SH-SY5Y (cell line): ENCODE measurements at regions not wholly inside any gene's neighbourhood (a gene's known extent, or its start where the extent isn't known, plus 50 kb on each side); places are given as distances from the start of the nearest gene placed in this dataset.

Experiments
- GATA2 ChIP-seq: IDR thresholded peaks from 2 replicates; pipeline ENCODE4 v1.6.1; 2011; ENCODE audit warnings: mild to moderate bottlenecking, low read depth, low read length
- GATA3 ChIP-seq: IDR thresholded peaks from 2 replicates; pipeline ENCODE4 v1.6.1; 2011; ENCODE audit warnings: low read depth, mild to moderate bottlenecking, low read length, moderate library complexity

DNA sequence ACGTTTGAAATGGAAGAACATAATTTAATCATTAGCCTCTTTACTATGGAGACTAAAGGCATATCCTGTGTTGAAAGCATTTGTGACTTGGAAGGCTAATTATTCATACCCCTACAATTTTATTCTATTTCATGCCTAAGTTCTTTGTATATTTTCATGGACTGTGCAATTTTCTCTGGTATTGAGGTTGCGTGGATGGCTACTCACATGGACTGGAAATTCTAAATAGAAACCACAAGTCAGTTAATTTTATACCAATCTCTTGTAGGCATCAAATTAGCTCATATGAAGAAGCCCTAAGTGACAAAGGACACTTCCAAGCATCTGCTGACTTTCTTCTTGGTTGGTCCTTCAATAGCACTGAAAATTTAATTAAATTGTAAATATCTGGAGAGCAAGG lies 1353.5 kb downstream of the ROBO1 start:
- TF ChIP-seq GATA3: no peak
- no peak for TF ChIP-seq GATA2

DNA sequence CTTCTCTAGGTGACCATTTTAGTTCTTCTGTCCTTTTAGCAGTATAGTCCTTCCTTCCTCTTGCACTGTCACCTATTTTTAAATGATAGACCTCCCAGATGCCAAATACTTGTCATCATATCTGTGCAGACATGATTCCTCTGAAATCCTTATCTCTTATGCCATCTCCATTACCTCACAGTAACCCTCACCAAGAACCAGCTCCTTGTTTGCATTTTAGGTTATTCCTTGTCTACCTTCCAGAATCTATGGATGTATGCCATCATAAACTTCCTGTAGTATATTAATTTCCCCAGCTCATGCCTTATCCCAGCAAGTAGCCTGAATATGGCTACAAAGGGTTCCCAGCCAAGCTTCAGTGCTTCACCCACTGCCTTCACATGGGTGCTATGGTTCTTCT lies 1347.2 kb downstream of the ROBO1 start:
- TF ChIP-seq GATA2 (no peak), GATA3 (no peak)

DNA sequence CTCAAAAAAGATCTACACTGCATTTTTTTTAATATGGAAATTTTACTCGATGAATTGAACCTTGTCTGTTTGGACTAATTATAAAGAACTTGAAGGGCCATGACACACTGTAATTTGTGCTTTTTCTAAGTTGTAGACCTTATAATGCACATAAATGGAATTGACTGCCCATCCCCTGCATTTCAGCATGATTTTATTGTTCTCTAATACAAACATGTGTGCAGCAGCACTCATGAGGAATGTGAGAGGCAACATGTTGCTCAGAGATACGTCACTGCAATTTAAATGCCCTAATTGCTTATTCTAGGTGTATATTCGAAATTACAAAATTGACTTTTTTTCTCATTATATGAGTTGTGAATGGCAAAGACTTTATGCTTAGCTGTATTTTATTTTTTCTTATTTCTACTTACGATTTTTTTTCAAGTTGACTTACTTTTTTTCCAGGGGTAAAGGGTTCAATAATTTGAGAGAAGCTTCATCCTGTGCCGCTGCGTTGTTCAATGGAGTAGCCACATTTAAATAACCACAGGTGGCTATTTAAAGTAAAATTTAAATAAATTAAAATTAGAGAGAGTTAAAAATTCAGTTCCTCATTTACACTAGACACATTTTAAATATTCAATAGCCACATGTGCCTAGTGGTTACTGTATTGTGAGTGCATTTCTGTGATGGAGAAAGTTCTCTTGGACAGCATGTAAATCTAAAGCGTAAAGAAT lies 1346.4 kb downstream of the ROBO1 start:
- TF ChIP-seq GATA2 (no peak), GATA3 (no peak)

DNA sequence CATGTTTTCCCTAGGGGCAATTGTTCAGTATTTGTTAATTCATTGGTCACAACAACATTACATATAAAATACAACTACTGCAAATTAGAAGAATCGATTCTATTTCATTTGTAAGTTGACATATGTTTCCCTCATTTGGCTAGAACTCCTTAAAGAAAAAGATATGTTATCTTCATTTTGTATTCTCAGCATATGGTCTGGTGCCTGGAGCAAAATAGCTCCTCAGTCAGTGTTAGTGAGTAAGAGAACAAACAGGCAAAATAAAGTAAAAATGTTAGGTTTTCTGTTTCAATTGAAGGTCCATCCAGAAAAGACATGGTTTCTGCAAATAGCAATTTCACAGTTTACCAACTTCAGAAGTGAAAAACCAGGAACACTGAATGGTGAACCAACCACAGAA lies 1343.1 kb downstream of the ROBO1 start:
- TF ChIP-seq GATA3 (no peak), GATA2 (no peak)

DNA sequence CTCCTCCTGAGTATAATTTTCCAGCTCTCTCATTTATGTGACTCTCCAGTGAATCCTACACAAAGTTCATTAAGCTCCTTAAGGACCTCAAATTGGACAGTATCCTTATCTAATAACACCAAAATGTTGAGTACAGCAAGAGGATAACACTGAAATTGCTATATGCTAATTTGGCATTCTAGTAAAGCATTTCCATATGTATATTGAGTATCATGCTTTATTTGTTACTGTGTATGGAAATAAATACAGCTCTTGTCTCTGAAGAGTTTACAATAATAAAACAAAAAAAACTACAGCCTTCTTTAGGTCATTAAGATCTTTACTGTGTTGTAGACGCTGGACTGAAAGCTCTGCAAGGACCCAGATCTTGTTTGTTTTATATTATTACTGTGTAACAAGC lies 1341.3 kb downstream of the ROBO1 start:
- TF ChIP-seq GATA2 (no peak), GATA3 (no peak)

DNA sequence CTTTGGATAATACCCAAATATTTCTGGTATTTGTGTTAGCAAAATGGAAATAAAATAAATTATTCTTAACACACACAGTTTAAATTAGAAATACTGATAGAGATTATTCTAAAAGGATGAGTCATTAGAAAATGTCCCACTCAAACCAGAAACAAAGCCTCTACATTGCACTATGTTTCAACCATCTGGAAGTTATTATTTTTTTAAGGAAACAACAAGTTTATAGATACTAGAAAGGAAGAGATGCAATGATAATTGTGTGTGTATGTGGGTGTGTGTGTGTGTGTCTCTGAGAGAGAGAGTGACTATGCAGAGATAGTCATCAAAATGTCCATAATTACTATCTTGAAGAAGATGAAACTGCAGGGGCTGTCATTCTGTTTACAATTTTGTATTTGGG lies 1340.5 kb downstream of the ROBO1 start:
- no peak for TF ChIP-seq GATA2

DNA sequence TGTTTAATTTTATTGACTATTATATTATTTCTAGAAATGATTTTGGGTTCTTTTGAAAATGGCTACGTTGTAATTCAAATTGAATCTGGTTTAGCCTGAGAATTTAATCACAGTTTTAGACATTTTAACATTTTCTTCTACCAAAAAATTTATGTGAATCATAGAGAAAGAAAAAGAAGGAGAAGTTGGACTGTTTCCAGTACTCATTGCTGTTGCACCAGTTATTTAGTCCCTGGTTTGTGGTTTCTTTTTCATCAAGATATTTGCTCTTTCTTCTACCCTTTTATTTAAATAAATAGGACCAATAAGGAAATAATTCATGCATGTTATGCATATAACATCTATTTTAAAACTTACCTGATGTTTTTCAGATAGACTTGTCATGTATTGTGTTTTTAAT lies 1337.1 kb downstream of the ROBO1 start:
- no peak for TF ChIP-seq GATA2
- TF ChIP-seq GATA3: no peak

DNA sequence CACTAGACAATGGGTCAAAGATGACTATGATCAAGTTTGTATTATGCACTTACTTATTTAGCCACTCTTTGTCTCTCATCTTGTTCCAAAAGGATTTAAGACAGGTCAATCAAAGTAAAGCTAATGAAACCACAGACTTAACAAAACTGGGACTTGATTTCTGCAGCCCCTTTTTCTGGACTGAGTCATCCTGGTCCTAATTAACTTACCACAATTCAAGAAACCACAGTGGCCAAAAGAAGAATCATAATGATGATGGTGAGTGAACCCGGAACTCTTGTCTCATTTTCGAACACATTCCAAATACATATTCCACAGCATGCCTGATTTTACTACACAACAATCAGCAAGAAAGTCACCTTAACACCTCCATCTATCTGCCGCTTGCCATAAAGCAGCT lies 1333.0 kb downstream of the ROBO1 start:
- TF ChIP-seq GATA2 (no peak), GATA3 (no peak)

DNA sequence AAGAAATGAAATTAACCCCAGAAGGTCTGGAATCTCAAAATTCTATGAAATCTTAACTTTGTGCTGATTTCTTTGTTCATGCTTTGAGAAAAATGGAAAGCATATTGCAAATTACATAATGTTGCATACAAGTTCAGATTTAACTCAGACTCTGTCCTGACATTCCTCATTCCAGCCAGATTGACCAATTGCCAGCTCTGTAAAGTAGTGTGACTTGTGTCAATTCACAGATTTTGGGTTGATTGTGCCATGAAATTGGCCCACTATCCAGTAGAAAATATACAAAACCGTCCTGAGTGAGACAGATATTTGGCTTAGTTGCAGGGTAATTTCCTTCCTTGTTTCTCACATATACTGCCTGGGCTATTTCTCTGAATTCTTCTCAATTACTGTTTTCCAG lies 1312.6 kb downstream of the ROBO1 start:
- TF ChIP-seq GATA3 (no peak), GATA2 (no peak)

DNA sequence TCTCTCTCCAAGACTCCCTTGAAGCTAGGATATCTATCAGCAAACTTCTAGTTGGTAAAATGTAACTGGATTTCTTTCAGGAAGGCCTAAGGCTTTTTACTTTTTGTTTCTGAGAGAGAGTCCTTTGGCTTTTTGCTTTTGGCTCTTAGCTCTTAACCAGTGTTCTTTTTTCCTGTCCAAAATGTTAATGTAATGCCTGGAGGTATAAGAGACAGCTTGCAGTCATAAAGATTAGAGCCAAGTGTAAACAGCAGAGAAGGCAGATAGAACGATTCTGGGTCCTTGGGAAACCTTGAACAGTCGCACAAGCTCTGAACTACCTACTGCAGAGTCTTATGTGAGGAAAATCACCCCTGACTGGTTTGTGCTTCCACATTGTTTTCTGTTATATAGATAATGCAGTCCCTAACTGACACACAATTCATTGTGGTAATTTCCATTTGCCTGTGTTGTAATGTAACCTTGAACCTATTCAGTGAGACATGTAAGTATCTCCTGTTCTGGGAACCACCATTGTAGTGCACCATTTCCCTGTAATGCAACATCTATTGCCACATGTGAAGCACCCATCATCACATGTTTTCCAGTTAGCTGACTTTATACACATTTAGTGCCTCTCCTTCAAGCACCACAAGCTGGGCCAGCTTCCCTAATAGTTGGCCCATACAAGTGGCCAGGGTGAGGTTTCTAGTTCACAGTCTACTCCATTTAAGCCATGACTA lies 1311.9 kb downstream of the ROBO1 start:
- TF ChIP-seq GATA2: no peak
- TF ChIP-seq GATA3: no peak

DNA sequence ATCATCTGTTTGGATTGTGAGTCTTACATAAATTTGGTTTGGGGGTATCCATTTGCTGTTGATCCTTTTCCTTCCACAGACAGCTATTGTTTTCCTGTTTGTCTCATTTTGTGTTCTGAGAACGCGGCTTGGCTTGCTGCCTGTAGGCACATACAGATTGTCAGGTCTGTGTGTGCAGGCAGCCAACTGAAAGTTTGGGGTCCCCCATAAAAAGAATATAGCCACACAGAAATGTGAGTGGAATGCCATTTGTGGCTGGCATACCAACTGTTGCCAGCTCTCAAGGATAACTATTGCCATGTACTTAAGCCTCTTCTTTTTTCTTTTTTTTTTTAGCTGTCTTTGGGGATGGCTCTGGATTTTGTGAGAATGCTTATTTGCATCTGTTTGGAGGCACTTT lies 1308.0 kb downstream of the ROBO1 start:
- TF ChIP-seq GATA3: no peak
- TF ChIP-seq GATA2: no peak

DNA sequence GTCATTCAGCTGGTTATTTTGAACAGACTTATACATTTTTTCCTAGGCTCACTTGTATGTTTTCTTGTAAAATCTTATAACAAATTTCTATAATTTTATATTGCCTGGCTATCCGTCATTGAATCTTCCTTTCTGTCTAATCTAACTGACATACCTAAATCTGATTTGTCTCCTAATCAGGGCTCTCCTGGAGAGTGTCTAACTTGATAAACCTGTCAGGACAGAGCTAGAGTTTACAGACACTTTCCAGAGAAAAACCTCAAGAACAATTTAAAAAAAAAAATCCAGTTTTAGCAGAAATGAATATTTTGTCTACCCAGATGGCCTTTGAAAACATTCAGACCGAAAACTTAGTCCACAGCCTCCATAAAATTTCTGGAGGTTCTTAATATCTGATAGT lies 1305.8 kb downstream of the ROBO1 start:
- no peak for TF ChIP-seq GATA3

DNA sequence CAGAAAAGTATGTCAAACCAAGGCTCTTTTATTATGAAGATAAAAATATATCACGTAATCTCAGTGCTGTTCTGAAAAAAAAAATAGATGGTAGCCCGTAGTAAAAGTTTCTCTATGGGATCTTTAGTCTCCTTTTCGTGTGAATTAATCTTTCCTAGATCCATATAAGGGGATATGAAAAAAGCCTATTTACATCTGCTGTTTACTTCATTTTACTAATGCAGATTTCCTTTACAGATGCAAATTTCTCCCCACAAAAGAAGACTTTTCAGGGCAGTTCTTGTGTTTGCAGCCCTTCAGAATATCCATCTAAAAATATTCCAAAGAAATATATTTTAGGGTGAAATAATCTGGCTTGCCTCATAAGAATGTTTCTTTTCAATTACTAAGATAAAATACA lies 1291.7 kb downstream of the ROBO1 start:
- TF ChIP-seq GATA2 (no peak), GATA3 (no peak)

DNA sequence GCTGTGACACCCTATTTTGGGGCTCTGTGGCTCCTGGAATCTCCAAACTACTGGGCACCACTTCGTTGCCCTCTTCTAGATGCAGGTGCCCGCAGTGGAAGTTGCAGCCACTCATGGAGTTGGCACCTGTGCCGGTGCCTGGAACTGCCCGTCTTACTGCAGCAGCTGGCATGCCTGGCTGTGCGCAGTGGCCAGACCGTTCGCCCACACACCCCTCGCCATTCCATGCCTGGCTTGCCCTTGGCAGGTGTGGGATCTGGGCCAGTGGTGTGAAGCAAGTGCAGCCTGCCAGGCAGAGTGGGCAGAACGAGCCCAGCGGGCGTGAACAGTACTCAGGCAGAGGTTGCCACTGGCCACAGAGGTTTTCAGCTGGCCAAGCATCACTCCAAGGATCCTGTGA lies 1286.7 kb downstream of the ROBO1 start:
- TF ChIP-seq GATA2: no peak
- no peak for TF ChIP-seq GATA3

DNA sequence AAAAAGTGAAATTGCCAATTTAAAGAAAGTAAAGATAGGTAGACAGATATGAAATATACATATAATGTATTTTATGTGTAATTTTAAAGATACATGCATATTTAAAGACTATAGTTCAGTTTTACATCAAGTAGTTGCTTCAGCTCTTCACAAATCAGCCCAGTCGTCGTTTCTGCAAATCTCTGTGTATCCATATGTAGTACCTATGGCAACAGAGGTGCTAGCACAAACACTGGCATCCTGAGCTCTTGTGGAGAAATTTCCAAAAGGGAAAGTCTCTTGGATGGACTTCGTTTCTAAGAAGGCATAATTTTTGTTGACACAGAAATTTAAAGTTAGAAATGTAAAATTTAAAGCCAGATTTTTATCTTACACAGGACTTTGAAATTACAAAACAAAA lies 1284.7 kb downstream of the ROBO1 start:
- TF ChIP-seq GATA2: no peak
- TF ChIP-seq GATA3: no peak

DNA sequence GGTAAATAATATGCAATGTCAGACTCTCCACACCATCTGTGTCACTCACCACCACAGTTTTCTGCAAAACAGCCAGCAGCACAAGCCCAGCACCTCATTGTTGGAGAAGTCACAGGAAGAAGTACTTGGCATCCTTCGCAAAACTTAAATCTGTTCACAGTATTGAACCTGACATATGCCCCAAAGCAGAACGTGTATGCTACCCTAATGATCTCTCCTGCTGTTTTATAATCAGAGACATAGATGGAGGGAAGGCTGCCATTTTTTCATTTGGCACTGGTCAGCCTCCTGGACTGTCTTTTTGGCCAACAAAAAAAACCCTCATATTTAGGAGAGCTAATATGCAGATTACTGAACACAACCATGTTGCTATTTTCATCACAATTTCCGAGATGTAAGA lies 1272.9 kb downstream of the ROBO1 start:
- TF ChIP-seq GATA2 (no peak), GATA3 (no peak)

DNA sequence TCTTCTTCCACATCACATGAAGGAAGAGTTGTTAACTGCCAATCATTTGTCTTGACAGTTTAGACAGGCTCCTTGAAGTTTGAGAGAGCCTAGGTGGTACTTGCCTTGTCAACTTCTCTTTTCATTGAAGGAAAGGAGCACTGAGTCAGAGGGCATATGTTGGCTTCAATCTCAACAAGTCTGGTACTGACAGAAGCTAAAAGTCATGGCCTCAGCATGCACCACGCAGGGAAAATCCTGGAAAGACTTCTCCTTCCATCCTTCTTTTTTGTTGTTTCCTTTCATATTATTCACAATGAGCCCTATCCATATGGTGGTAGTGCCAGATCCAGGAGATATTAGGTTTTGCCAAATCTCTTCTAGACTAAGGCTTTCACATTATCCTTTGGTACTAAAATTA lies 1272.5 kb downstream of the ROBO1 start:
- no peak for TF ChIP-seq GATA2
- TF ChIP-seq GATA3: no peak
